ENCODE measurements at regions not wholly inside any gene's neighbourhood (a gene's known extent, or its start where the extent isn't known, plus 50 kb on each side); places are given as distances from the start of the nearest gene placed in this dataset.

DNA sequence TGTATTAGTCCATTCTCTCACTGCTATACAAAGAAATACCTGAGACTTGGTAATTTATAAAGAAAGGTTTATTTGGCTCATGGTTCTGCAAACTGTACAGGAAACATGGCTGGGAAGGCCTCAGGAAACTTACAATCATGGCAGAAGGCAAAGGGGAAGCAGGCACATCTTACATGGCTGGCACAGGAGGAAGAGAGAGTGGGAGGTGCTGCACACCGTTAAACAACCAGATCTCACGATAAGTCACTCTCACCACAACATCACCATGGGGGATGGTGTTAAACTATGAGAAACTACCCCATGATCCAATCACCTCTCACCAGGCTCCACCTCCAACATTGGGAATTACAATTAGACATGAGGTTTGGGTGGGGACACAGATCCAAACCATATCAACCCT lies 191.8 kb upstream of the PLXNC1 start:
- Mint-ChIP-seq H3K4me3 (ENCODE audit: low read depth) (no peak overlapping the region), H3K27ac (no peak overlapping the region), H3K27me3 (no peaks in the 10 kb centered on the region), H3K36me3 (ENCODE audit: insufficient read depth) (no peaks in the 10 kb centered on the region), H3K4me1 (ENCODE audit: low read depth) (no peaks in the 10 kb centered on the region), H3K9me3 (ENCODE audit: low read depth) (peaks cover 20% of the 10 kb centered on the region)
- TF ChIP-seq, protein P1, sequence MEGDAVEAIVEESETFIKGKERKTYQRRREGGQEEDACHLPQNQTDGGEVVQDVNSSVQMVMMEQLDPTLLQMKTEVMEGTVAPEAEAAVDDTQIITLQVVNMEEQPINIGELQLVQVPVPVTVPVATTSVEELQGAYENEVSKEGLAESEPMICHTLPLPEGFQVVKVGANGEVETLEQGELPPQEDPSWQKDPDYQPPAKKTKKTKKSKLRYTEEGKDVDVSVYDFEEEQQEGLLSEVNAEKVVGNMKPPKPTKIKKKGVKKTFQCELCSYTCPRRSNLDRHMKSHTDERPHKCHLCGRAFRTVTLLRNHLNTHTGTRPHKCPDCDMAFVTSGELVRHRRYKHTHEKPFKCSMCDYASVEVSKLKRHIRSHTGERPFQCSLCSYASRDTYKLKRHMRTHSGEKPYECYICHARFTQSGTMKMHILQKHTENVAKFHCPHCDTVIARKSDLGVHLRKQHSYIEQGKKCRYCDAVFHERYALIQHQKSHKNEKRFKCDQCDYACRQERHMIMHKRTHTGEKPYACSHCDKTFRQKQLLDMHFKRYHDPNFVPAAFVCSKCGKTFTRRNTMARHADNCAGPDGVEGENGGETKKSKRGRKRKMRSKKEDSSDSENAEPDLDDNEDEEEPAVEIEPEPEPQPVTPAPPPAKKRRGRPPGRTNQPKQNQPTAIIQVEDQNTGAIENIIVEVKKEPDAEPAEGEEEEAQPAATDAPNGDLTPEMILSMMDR (IDR thresholded peaks at IDR 0.05; ENCODE audit: unreplicated experiment), result no peak
- no peak for DNase-seq (ENCODE audit: low spot score, unreplicated experiment)

DNA sequence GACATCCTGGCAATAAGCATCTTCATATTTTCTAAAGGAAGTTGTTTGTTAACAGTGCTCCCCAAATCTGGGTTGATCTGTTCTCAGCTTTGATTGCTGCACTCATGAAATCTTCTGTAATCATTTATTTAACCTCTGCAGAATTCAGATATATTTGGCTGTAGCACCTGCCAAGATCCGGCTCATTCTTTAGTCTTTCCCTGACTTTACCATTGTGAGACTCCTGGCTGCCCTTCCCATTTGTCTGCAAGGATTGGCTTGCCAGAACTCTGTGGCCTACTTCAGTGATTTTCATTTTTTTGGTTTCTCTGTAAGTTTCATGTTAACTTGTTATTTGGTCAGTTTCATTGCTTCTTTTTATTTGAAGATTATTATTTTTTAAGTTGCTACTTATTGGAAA lies 191.2 kb upstream of the PLXNC1 start:
- H3K4me1 Mint-ChIP-seq (ENCODE audit: low read depth), result no peaks in the 10 kb centered on the region
- TF ChIP-seq, protein P1 (IDR thresholded peaks at IDR 0.05; ENCODE audit: unreplicated experiment), result no peak
- no peaks in the 10 kb centered on the region for H3K27me3 Mint-ChIP-seq
- no peak for DNase-seq (ENCODE audit: low spot score, unreplicated experiment)
- H3K27ac Mint-ChIP-seq, result no peak overlapping the region
- H3K9me3 Mint-ChIP-seq (ENCODE audit: low read depth), result peaks cover 20% of the 10 kb centered on the region
- no peaks in the 10 kb centered on the region for H3K36me3 Mint-ChIP-seq (ENCODE audit: insufficient read depth)
- H3K4me3 Mint-ChIP-seq (ENCODE audit: low read depth), result no peak overlapping the region

DNA sequence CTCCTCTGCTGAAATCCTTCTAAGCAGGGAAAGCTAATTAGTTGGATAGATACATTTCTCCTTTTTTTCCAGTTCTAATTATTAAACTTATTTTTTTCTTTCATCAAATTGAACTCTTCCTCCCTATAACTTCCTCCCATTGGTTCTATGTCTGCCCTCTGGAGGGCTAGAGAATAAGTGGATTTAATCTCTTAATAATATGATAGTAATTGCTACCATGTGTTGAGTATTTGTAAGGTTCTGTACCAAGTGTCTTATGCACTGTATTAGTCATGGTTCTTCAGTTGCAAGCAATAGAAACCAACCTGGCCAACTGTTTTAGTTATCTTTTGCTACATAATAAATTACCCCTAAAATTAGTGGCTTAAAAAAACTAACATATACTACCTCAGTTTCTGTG lies 190.5 kb upstream of the PLXNC1 start:
- no peaks in the 10 kb centered on the region for H3K36me3 Mint-ChIP-seq (ENCODE audit: insufficient read depth)
- H3K4me3 Mint-ChIP-seq (ENCODE audit: low read depth), result no peak overlapping the region
- DNase-seq (ENCODE audit: low spot score, unreplicated experiment), result no peak
- no peaks in the 10 kb centered on the region for H3K4me1 Mint-ChIP-seq (ENCODE audit: low read depth)
- H3K27ac Mint-ChIP-seq, result no peak overlapping the region
- TF ChIP-seq, protein P1 (IDR thresholded peaks at IDR 0.05; ENCODE audit: unreplicated experiment), result no peak
- peaks cover 20% of the 10 kb centered on the region for H3K9me3 Mint-ChIP-seq (ENCODE audit: low read depth)
- H3K27me3 Mint-ChIP-seq, result no peaks in the 10 kb centered on the region

DNA sequence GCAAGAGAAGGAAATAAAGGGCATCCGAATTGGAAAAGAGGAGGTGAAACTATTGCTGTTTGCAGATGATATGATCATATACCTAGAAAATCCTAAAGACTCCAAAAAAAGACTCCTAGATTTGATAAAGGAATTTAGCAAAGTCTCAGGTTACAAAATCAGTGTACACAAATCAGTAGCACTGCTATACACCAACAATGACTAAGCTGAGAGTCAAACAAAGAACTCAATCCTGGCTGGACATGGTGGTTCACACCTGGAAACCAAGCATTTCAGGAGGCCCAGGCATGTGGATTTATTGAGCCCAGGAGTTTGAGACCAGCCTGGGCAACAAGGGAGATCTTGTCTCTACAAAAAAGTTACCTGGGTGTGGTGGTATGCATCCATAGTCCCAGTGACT lies 188.7 kb upstream of the PLXNC1 start:
- TF ChIP-seq, protein P1 (IDR thresholded peaks at IDR 0.05; ENCODE audit: unreplicated experiment), result no peak
- no peaks in the 10 kb centered on the region for H3K27me3 Mint-ChIP-seq
- no peaks in the 10 kb centered on the region for H3K4me1 Mint-ChIP-seq (ENCODE audit: low read depth)
- H3K36me3 Mint-ChIP-seq (ENCODE audit: insufficient read depth), result no peaks in the 10 kb centered on the region
- peaks cover 20% of the 10 kb centered on the region for H3K9me3 Mint-ChIP-seq (ENCODE audit: low read depth)
- H3K4me3 Mint-ChIP-seq (ENCODE audit: low read depth), result no peak overlapping the region
- DNase-seq (ENCODE audit: low spot score, unreplicated experiment), result no peak
- no peak overlapping the region for H3K27ac Mint-ChIP-seq

DNA sequence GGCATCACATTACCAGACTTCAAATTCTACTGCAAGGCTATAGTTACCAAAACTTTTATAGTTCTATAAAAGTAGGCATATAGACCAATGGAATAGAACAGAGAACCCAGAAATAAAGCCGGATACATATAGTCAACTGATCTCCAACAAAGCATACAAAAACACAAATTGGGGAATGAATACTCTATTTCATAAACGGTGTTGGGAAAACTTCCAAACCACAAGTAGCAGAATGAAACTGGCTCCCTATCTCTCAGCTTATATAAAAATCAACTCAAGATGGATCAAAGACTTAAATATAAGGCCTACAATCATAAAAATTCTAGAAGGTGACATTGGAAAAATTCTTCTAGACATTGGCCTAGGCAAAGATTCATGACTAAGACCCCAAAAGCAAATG lies 187.9 kb upstream of the PLXNC1 start:
- Mint-ChIP-seq H3K27me3 (no peaks in the 10 kb centered on the region), H3K9me3 (ENCODE audit: low read depth) (peaks cover 20% of the 10 kb centered on the region), H3K27ac (no peak overlapping the region), H3K4me1 (ENCODE audit: low read depth) (no peaks in the 10 kb centered on the region), H3K4me3 (ENCODE audit: low read depth) (no peak overlapping the region), H3K36me3 (ENCODE audit: insufficient read depth) (no peaks in the 10 kb centered on the region)
- no peak for DNase-seq (ENCODE audit: low spot score, unreplicated experiment)
- TF ChIP-seq, protein P1 (IDR thresholded peaks at IDR 0.05; ENCODE audit: unreplicated experiment), result no peak
